H9 (cell line): ENCODE measurements at regions not wholly inside any gene's neighbourhood (a gene's known extent, or its start where the extent isn't known, plus 50 kb on each side); places are given as distances from the start of the nearest gene placed in this dataset.

ENCODE experiments used
- DNase-seq: peaks from one replicate; pipeline ENCODE4 v3.0.0-alpha.2; 2017
- H2AFZ ChIP-seq: one replicate; pipeline ENCODE4 v1.6.1; 2013; ENCODE audit warnings: mild to moderate bottlenecking, low read length, control low read depth, moderate library complexity
- H2AK5ac ChIP-seq: 2 replicates; pipeline ENCODE4 v1.6.1; 2013; ENCODE audit warnings: low read length, control low read depth, mixed read lengths; ENCODE audit not compliant: insufficient read length
- H2BK120ac ChIP-seq: one replicate; pipeline ENCODE4 v1.6.1; 2013; ENCODE audit warnings: low read depth, mild to moderate bottlenecking, low read length, control low read depth, inconsistent platforms; ENCODE audit not compliant: poor library complexity, severe bottlenecking
- H2BK12ac ChIP-seq: 2 replicates; pipeline ENCODE4 v1.6.1; 2013; ENCODE audit warnings: low read length, control low read depth, mixed read lengths, low read depth; ENCODE audit not compliant: insufficient read length
- H2BK15ac ChIP-seq: 2 replicates; pipeline ENCODE4 v1.6.1; 2013; ENCODE audit warnings: low read depth, low read length, control low read depth
- H2BK20ac ChIP-seq: one replicate; pipeline ENCODE4 v1.6.1; 2013; ENCODE audit warnings: low read depth, mild to moderate bottlenecking, low read length, control low read depth, inconsistent platforms; ENCODE audit not compliant: poor library complexity, severe bottlenecking
- H2BK5ac ChIP-seq: 2 replicates; pipeline ENCODE4 v1.6.1; 2013; ENCODE audit warnings: low read length, control low read depth, mixed read lengths; ENCODE audit not compliant: insufficient read length
- H3K14ac ChIP-seq: 2 replicates; pipeline ENCODE4 v1.6.1; 2013; ENCODE audit warnings: low read length, control low read depth; ENCODE audit not compliant: insufficient read depth
- H3K18ac ChIP-seq: 2 replicates; pipeline ENCODE4 v1.6.1; 2013; ENCODE audit warnings: low read depth, mild to moderate bottlenecking, mixed read lengths, low read length, control low read depth; ENCODE audit not compliant: insufficient read length
- H3K23ac ChIP-seq: 2 replicates; pipeline ENCODE4 v1.6.1; 2013; ENCODE audit warnings: low read length, control low read depth, mixed read lengths, low read depth; ENCODE audit not compliant: insufficient read length
- H3K23me2 ChIP-seq: 2 replicates; pipeline ENCODE4 v1.6.1; 2013; ENCODE audit warnings: low read depth, mild to moderate bottlenecking, mixed read lengths, low read length, control low read depth; ENCODE audit not compliant: insufficient read length, poor library complexity, severe bottlenecking
- H3K27ac ChIP-seq: 2 replicates; pipeline ENCODE4 v1.5.1; 2013; ENCODE audit warnings: low read length, control low read depth, mixed read lengths, low read depth; ENCODE audit not compliant: insufficient read length
- H3K27me3 ChIP-seq: 2 replicates; pipeline ENCODE4 v1.6.1; 2013; ENCODE audit warnings: low read length, control low read depth, inconsistent platforms; ENCODE audit not compliant: insufficient read depth
- H3K4ac ChIP-seq: 2 replicates; pipeline ENCODE4 v1.6.1; 2013; ENCODE audit warnings: low read depth, mild to moderate bottlenecking, control low read depth, inconsistent platforms, low read length, moderate library complexity
- H3K4me1 ChIP-seq: 2 replicates; pipeline ENCODE4 v1.6.1; 2013; ENCODE audit warnings: low read length, control low read depth, inconsistent platforms; ENCODE audit not compliant: insufficient read depth
- H3K4me2 ChIP-seq: 2 replicates; pipeline ENCODE4 v1.6.1; 2013; ENCODE audit warnings: low read length, control low read depth, mixed read lengths; ENCODE audit not compliant: insufficient read length, insufficient read depth
- H3K56ac ChIP-seq: 2 replicates; pipeline ENCODE4 v1.6.1; 2013; ENCODE audit warnings: low read depth, mild to moderate bottlenecking, mixed read lengths, low read length, control low read depth; ENCODE audit not compliant: insufficient read length
- H3K79me1 ChIP-seq: 2 replicates; pipeline ENCODE4 v1.6.1; 2013; ENCODE audit warnings: low read depth, mild to moderate bottlenecking, moderate library complexity, low read length, control low read depth, inconsistent platforms; ENCODE audit not compliant: insufficient read depth, poor library complexity, severe bottlenecking
- H3K79me2 ChIP-seq: 2 replicates; pipeline ENCODE4 v1.6.1; 2013; ENCODE audit warnings: low read length, control low read depth, inconsistent platforms; ENCODE audit not compliant: insufficient read depth
- H3K9ac ChIP-seq: 2 replicates; pipeline ENCODE4 v1.6.1; 2013; ENCODE audit warnings: low read length, control low read depth, mixed read lengths; ENCODE audit not compliant: insufficient read length; ENCODE audit errors: extremely low read depth
- H3K9me3 ChIP-seq: one replicate; pipeline ENCODE4 v1.6.1; 2013; ENCODE audit warnings: low read depth, low read length, inconsistent platforms; ENCODE audit not compliant: control insufficient read depth
- H3T11ph ChIP-seq: one replicate; pipeline ENCODE4 v1.6.1; 2013; ENCODE audit warnings: mild to moderate bottlenecking, low read length, control low read depth, inconsistent platforms
- H4K20me1 ChIP-seq: one replicate; pipeline ENCODE4 v1.6.1; 2013; ENCODE audit not compliant: control insufficient read depth, insufficient read length, insufficient read depth
- H4K5ac ChIP-seq: 2 replicates; pipeline ENCODE4 v1.6.1; 2013; ENCODE audit warnings: low read depth, mild to moderate bottlenecking, mixed read lengths, low read length, control low read depth; ENCODE audit not compliant: insufficient read length
- H4K8ac ChIP-seq: replicated peaks from 2 replicates; pipeline ENCODE4 v1.6.1; 2013; ENCODE audit warnings: low read length, control low read depth, mixed read lengths, low read depth; ENCODE audit not compliant: insufficient read length
- H4K91ac ChIP-seq: 2 replicates; pipeline ENCODE4 v1.6.1; 2013; ENCODE audit warnings: low read depth, mild to moderate bottlenecking, moderate library complexity, mixed read lengths, low read length, control low read depth; ENCODE audit not compliant: insufficient read length
- H3K27ac Mint-ChIP-seq, 3 experiments: 2 replicates in 2 of 3; 3 replicates in 1 of 3; pipeline ENCODE4 v1.8.0; 2020 to 2021; ENCODE audit warnings: mixed read lengths in 3 of 3, mild to moderate bottlenecking in 1 of 3, moderate library complexity in 1 of 3
- H3K27me3 Mint-ChIP-seq: 2 replicates; pipeline ENCODE4 v1.8.0; 2021; ENCODE audit warnings: low read depth, mild to moderate bottlenecking, moderate library complexity, mixed read lengths
- H3K36me3 Mint-ChIP-seq, 3 experiments: 2 replicates in 2 of 3; 3 replicates in 1 of 3; pipeline ENCODE4 v1.8.0; 2020 to 2021; ENCODE audit warnings: low read depth in 3 of 3, mixed read lengths in 3 of 3; ENCODE audit not compliant: insufficient read depth in 1 of 3
- H3K4me1 Mint-ChIP-seq, 2 experiments: 2 replicates each; pipeline ENCODE4 v1.8.0; 2020; ENCODE audit warnings: mixed read lengths in 2 of 2
- H3K4me3 Mint-ChIP-seq, 2 experiments: 2 replicates in 1 of 2; 3 replicates in 1 of 2; pipeline ENCODE4 v1.8.0; 2020 to 2021; ENCODE audit warnings: mild to moderate bottlenecking in 2 of 2, mixed read lengths in 2 of 2, moderate library complexity in 1 of 2
- H3K9me3 Mint-ChIP-seq, 2 experiments: 2 replicates in 1 of 2; 3 replicates in 1 of 2; pipeline ENCODE4 v1.8.0; 2020; ENCODE audit warnings: mild to moderate bottlenecking in 2 of 2, mixed read lengths in 2 of 2, moderate library complexity in 1 of 2
- CTCF ChIP-seq: fragments of 200-600 bp; sonication (generic); conservative IDR thresholded peaks from 3 replicates; pipeline ENCODE4 v1.8.0; 2021; ENCODE audit warnings: antibody characterized with exemption, mild to moderate bottlenecking
- WGBS: extraction: QIAGEN DNeasy Blood & Tissue Kit; methylation state at CpG from one replicate; pipeline ENCODE4 v1.1.7; 2013; ENCODE audit warnings: missing lambda C conversion rate, low lambda C conversion rate, mixed read lengths; ENCODE audit not compliant: insufficient read length; ENCODE audit errors: extremely low coverage; 5-methylcytosine and 5-hydroxymethylcytosine counted together

- Histone ChIP-seq H3K4me2 (no peak overlapping the region), H3K27me3 (no peaks in the 10 kb centered on the region), H2BK5ac (no peak overlapping the region), H3K9ac (no peak overlapping the region), H4K91ac (no peak overlapping the region), H3K9me3 (no peaks in the 10 kb centered on the region), H3K14ac (no peak overlapping the region), H4K8ac (no peak overlapping the region), H3K79me1 (no peaks in the 10 kb centered on the region), H2BK120ac (no peak overlapping the region), H4K20me1 (no peaks in the 10 kb centered on the region), H2BK15ac (no peak overlapping the region), H2AK5ac (no peak overlapping the region), H3K56ac (no peak overlapping the region), H3K79me2 (no peaks in the 10 kb centered on the region), H2BK20ac (no peak overlapping the region), H4K5ac (no peak overlapping the region), H3K23me2 (no peaks in the 10 kb centered on the region), H3K23ac (no peak overlapping the region), H2AFZ (no peak overlapping the region), H3K4ac (no peak overlapping the region), H3T11ph (no peak overlapping the region), H3K4me1 (no peaks in the 10 kb centered on the region; the same call in 1 of the 2 replicates), H2BK12ac (no peak overlapping the region), H3K27ac (no peak overlapping the region), H3K18ac (no peak overlapping the region)
- no peak for TF ChIP-seq CTCF
- Mint-ChIP-seq H3K27ac (no peak overlapping the region), H3K27me3 (no peaks in the 10 kb centered on the region; the same call in 1 of the 2 replicates), H3K4me1 (peaks cover 15 to 17% of the 10 kb centered on the region in 2 experiments), H3K36me3 (no peaks in the 10 kb centered on the region), H3K4me3 (no peak overlapping the region), H3K9me3 (no peaks in the 10 kb centered on the region)
- DNase-seq, result no peak
- no CpG with 5 or more reads among the region's 9 CpGs for WGBS
Observed at GRCh38 chr13:40402931-40403431, 263.5 kb downstream of the FOXO1 start.
